Tongue (tissue), 1 donor: ENCODE measurements at regions not wholly inside any gene's neighbourhood (a gene's known extent, or its start where the extent isn't known, plus 50 kb on each side); places are given as distances from the start of the nearest gene placed in this dataset.

Experiments
- DNase-seq: peaks from one replicate; pipeline ENCODE4 v3.0.0-alpha.2; 2015

GRCh38 chr1:157893686-157894085, 52.1 kb upstream of the CD5L start:
- no peak for DNase-seq

- peak; percentile 5 for DNase-seq
These were observed 53.1 kb upstream of the CD5L start for GRCh38 chr1:157894613-157895165.

GRCh38 chr1:157910270-157910669, 68.7 kb upstream of the CD5L start:
- DNase-seq, result no peak

- no peak for DNase-seq
These were observed 74.3 kb upstream of the CD5L start for GRCh38 chr1:157915859-157916258.

- peak; percentile 17 for DNase-seq
These were observed 75.4 kb upstream of the CD5L start for GRCh38 chr1:157916887-157917570.

GRCh38 chr1:157920748-157921147, 72.7 kb upstream of the KIRREL1 start:
- no peak for DNase-seq

- DNase-seq, result no peak
These were observed 67.9 kb upstream of the KIRREL1 start for GRCh38 chr1:157925419-157926166.

GRCh38 chr1:157932069-157932468, 61.4 kb upstream of the KIRREL1 start:
- DNase-seq, result no peak

- no peak for DNase-seq
These were observed 55.7 kb upstream of the KIRREL1 start for GRCh38 chr1:157937744-157938143.

GRCh38 chr1:157941939-157942338, 51.5 kb upstream of the KIRREL1 start:
- DNase-seq, result no peak
